ENCODE measurements at regions not wholly inside any gene's neighbourhood (a gene's known extent, or its start where the extent isn't known, plus 50 kb on each side); places are given as distances from the start of the nearest gene placed in this dataset.
"Not testable (repeated sequence)": the region's sequence is repeated elsewhere in the genome, so short reads cannot be mapped to it uniquely, and the experiment has no call there.

- H3K27me3 ChIP-seq (ENCODE audit: control insufficient read depth in 3 of 3, insufficient read depth in 3 of 3, low read length in 3 of 3); H3K9me3 ChIP-seq (ENCODE audit: control insufficient read depth in 3 of 3, low read length in 3 of 3); H3K27ac ChIP-seq (ENCODE audit: low read depth, low read length); H3K4me1 ChIP-seq (ENCODE audit: control insufficient read depth in 3 of 3, insufficient read depth in 3 of 3, low read length in 3 of 3); H3K36me3 ChIP-seq (ENCODE audit: control insufficient read depth in 3 of 3, insufficient read depth in 3 of 3, low read length in 3 of 3); H3K4me3 ChIP-seq (ENCODE audit: low read length in 3 of 3); H3K9ac ChIP-seq (ENCODE audit: low read depth in 1 of 3, low read length in 3 of 3): not testable (repeated sequence)
Measured at GRCh38 chr18:14239224-14239623, 107.0 kb upstream of the ZNF519 start.

GRCh38 chr18:14236356-14237048 is 104.3 kb upstream of the ZNF519 start:
- not testable (repeated sequence) for H3K4me1 ChIP-seq (ENCODE audit: control insufficient read depth in 3 of 3, insufficient read depth in 3 of 3, low read length in 3 of 3); H3K36me3 ChIP-seq (ENCODE audit: control insufficient read depth in 3 of 3, insufficient read depth in 3 of 3, low read length in 3 of 3)

GRCh38 chr18:14225286-14225679 is 93.0 kb upstream of the ZNF519 start:
- not testable (repeated sequence) for H3K27me3 ChIP-seq (ENCODE audit: control insufficient read depth in 3 of 3, insufficient read depth in 3 of 3, low read length in 3 of 3); H3K9me3 ChIP-seq (ENCODE audit: control insufficient read depth in 3 of 3, low read length in 3 of 3); H3K4me1 ChIP-seq (ENCODE audit: control insufficient read depth in 3 of 3, insufficient read depth in 3 of 3, low read length in 3 of 3); H3K27ac ChIP-seq (ENCODE audit: low read depth, low read length); H3K36me3 ChIP-seq (ENCODE audit: control insufficient read depth in 3 of 3, insufficient read depth in 3 of 3, low read length in 3 of 3); H3K9ac ChIP-seq (ENCODE audit: low read depth in 1 of 3, low read length in 3 of 3); H3K4me3 ChIP-seq (ENCODE audit: low read length in 3 of 3)

More at GRCh38 chr18:14236356-14237048, 104.3 kb upstream of the ZNF519 start:
- not testable (repeated sequence) for H3K4me3 ChIP-seq (ENCODE audit: low read length in 3 of 3); H3K9me3 ChIP-seq (ENCODE audit: control insufficient read depth in 3 of 3, low read length in 3 of 3); H3K9ac ChIP-seq (ENCODE audit: low read depth in 1 of 3, low read length in 3 of 3); H3K27me3 ChIP-seq (ENCODE audit: control insufficient read depth in 3 of 3, insufficient read depth in 3 of 3, low read length in 3 of 3); H3K27ac ChIP-seq (ENCODE audit: low read depth, low read length)

GRCh38 chr18:14224551-14225285 is 92.5 kb upstream of the ZNF519 start:
- not testable (repeated sequence) for H3K4me3 ChIP-seq (ENCODE audit: low read length in 3 of 3); H3K36me3 ChIP-seq (ENCODE audit: control insufficient read depth in 3 of 3, insufficient read depth in 3 of 3, low read length in 3 of 3); H3K27ac ChIP-seq (ENCODE audit: low read depth, low read length); H3K27me3 ChIP-seq (ENCODE audit: control insufficient read depth in 3 of 3, insufficient read depth in 3 of 3, low read length in 3 of 3); H3K4me1 ChIP-seq (ENCODE audit: control insufficient read depth in 3 of 3, insufficient read depth in 3 of 3, low read length in 3 of 3); H3K9me3 ChIP-seq (ENCODE audit: control insufficient read depth in 3 of 3, low read length in 3 of 3); H3K9ac ChIP-seq (ENCODE audit: low read depth in 1 of 3, low read length in 3 of 3)

- H3K4me1 ChIP-seq (ENCODE audit: control insufficient read depth in 3 of 3, insufficient read depth in 3 of 3, low read length in 3 of 3); H3K27me3 ChIP-seq (ENCODE audit: control insufficient read depth in 3 of 3, insufficient read depth in 3 of 3, low read length in 3 of 3); H3K36me3 ChIP-seq (ENCODE audit: control insufficient read depth in 3 of 3, insufficient read depth in 3 of 3, low read length in 3 of 3); H3K9ac ChIP-seq (ENCODE audit: low read depth in 1 of 3, low read length in 3 of 3); H3K4me3 ChIP-seq (ENCODE audit: low read length in 3 of 3); H3K9me3 ChIP-seq (ENCODE audit: control insufficient read depth in 3 of 3, low read length in 3 of 3); H3K27ac ChIP-seq (ENCODE audit: low read depth, low read length): not testable (repeated sequence)
Measured at GRCh38 chr18:14223919-14224318, 91.7 kb upstream of the ZNF519 start.

- not testable (repeated sequence) for H3K36me3 ChIP-seq (ENCODE audit: control insufficient read depth in 3 of 3, insufficient read depth in 3 of 3, low read length in 3 of 3); H3K27ac ChIP-seq (ENCODE audit: low read depth, low read length); H3K9me3 ChIP-seq (ENCODE audit: control insufficient read depth in 3 of 3, low read length in 3 of 3); H3K9ac ChIP-seq (ENCODE audit: low read depth in 1 of 3, low read length in 3 of 3); H3K4me1 ChIP-seq (ENCODE audit: control insufficient read depth in 3 of 3, insufficient read depth in 3 of 3, low read length in 3 of 3); H3K4me3 ChIP-seq (ENCODE audit: low read length in 3 of 3); H3K27me3 ChIP-seq (ENCODE audit: control insufficient read depth in 3 of 3, insufficient read depth in 3 of 3, low read length in 3 of 3)
Measured at GRCh38 chr18:14223231-14223822, 91.1 kb upstream of the ZNF519 start.

GRCh38 chr18:14222354-14223221 is 90.4 kb upstream of the ZNF519 start:
- H3K27me3 ChIP-seq (ENCODE audit: control insufficient read depth in 3 of 3, insufficient read depth in 3 of 3, low read length in 3 of 3); H3K9me3 ChIP-seq (ENCODE audit: control insufficient read depth in 3 of 3, low read length in 3 of 3); H3K4me1 ChIP-seq (ENCODE audit: control insufficient read depth in 3 of 3, insufficient read depth in 3 of 3, low read length in 3 of 3); H3K4me3 ChIP-seq (ENCODE audit: low read length in 3 of 3); H3K9ac ChIP-seq (ENCODE audit: low read depth in 1 of 3, low read length in 3 of 3); H3K27ac ChIP-seq (ENCODE audit: low read depth, low read length); H3K36me3 ChIP-seq (ENCODE audit: control insufficient read depth in 3 of 3, insufficient read depth in 3 of 3, low read length in 3 of 3): not testable (repeated sequence)

GRCh38 chr18:14221689-14222088 is 89.5 kb upstream of the ZNF519 start:
- no peak overlapping the region for H3K9ac ChIP-seq (ENCODE audit: low read depth in 1 of 3, low read length in 3 of 3)
- H3K9me3 ChIP-seq (ENCODE audit: control insufficient read depth in 3 of 3, low read length in 3 of 3) = no peaks in the 10 kb centered on the region
- no peak overlapping the region for H3K27ac ChIP-seq (ENCODE audit: low read depth, low read length)
- H3K27me3 ChIP-seq (ENCODE audit: control insufficient read depth in 3 of 3, insufficient read depth in 3 of 3, low read length in 3 of 3) = no peaks in the 10 kb centered on the region
- no peaks in the 10 kb centered on the region for H3K36me3 ChIP-seq (ENCODE audit: control insufficient read depth in 3 of 3, insufficient read depth in 3 of 3, low read length in 3 of 3)
- H3K4me3 ChIP-seq (ENCODE audit: low read length in 3 of 3) = no peak overlapping the region
- no peaks in the 10 kb centered on the region for H3K4me1 ChIP-seq (ENCODE audit: control insufficient read depth in 3 of 3, insufficient read depth in 3 of 3, low read length in 3 of 3)

GRCh38 chr18:14215952-14216351 is 83.7 kb upstream of the ZNF519 start:
- not testable (repeated sequence) for H3K36me3 ChIP-seq (ENCODE audit: control insufficient read depth in 3 of 3, insufficient read depth in 3 of 3, low read length in 3 of 3); H3K27ac ChIP-seq (ENCODE audit: low read depth, low read length); H3K9me3 ChIP-seq (ENCODE audit: control insufficient read depth in 3 of 3, low read length in 3 of 3); H3K4me3 ChIP-seq (ENCODE audit: low read length in 3 of 3); H3K27me3 ChIP-seq (ENCODE audit: control insufficient read depth in 3 of 3, insufficient read depth in 3 of 3, low read length in 3 of 3); H3K4me1 ChIP-seq (ENCODE audit: control insufficient read depth in 3 of 3, insufficient read depth in 3 of 3, low read length in 3 of 3); H3K9ac ChIP-seq (ENCODE audit: low read depth in 1 of 3, low read length in 3 of 3)

GRCh38 chr18:14203424-14203823 is 71.2 kb upstream of the ZNF519 start:
- not testable (repeated sequence) for H3K27me3 ChIP-seq (ENCODE audit: control insufficient read depth in 3 of 3, insufficient read depth in 3 of 3, low read length in 3 of 3); H3K9ac ChIP-seq (ENCODE audit: low read depth in 1 of 3, low read length in 3 of 3); H3K9me3 ChIP-seq (ENCODE audit: control insufficient read depth in 3 of 3, low read length in 3 of 3); H3K4me1 ChIP-seq (ENCODE audit: control insufficient read depth in 3 of 3, insufficient read depth in 3 of 3, low read length in 3 of 3); H3K4me3 ChIP-seq (ENCODE audit: low read length in 3 of 3); H3K36me3 ChIP-seq (ENCODE audit: control insufficient read depth in 3 of 3, insufficient read depth in 3 of 3, low read length in 3 of 3); H3K27ac ChIP-seq (ENCODE audit: low read depth, low read length)

Data from skeletal muscle tissue (tissue), 3 donors.